Gastrocnemius medialis (tissue), 4 donors: ENCODE measurements at regions not wholly inside any gene's neighbourhood (a gene's known extent, or its start where the extent isn't known, plus 50 kb on each side); places are given as distances from the start of the nearest gene placed in this dataset.

Experiments
- ATAC-seq, 2 donors: fragments of 150-250 bp; one replicate each; pipeline ENCODE4 v1.9.1; 2016
- DNase-seq, 2 donors: peaks; one replicate each; pipeline ENCODE4 v3.0.0-alpha.2; 2019
- H3K27ac ChIP-seq, 4 donors: fragments of 200-600 bp; sonication (generic); 1 replicate in 1 of 4; 2 replicates in 3 of 4; pipeline ENCODE4 v1.5.1; 2016 to 2018; ENCODE audit warnings: mild to moderate bottlenecking in 2 of 4, moderate library complexity in 1 of 4
- H3K27me3 ChIP-seq, 3 donors: fragments of 200-600 bp; sonication (generic) in 2 of 3; 1 replicate in 1 of 3; 2 replicates in 2 of 3; pipeline versions ENCODE4 v1.5.1 to v1.6.0; 2016 to 2019; ENCODE audit warnings: mild to moderate bottlenecking in 1 of 3, moderate library complexity in 1 of 3
- H3K36me3 ChIP-seq, 2 donors: fragments of 200-600 bp; sonication (generic) in 1 of 2; one replicate each; pipeline ENCODE4 v1.5.1; 2017 to 2018
- H3K4me1 ChIP-seq, 2 donors: fragments of 200-600 bp; sonication (generic) in 1 of 2; one replicate each; pipeline ENCODE4 v1.5.1; 2016 to 2017; ENCODE audit warnings: mild to moderate bottlenecking in 2 of 2
- H3K4me3 ChIP-seq, 4 donors: fragments of 200-600 bp; sonication (generic) in 3 of 4; 1 replicate in 1 of 4; 2 replicates in 3 of 4; pipeline ENCODE4 v1.5.1; 2016 to 2019; ENCODE audit warnings: mild to moderate bottlenecking in 2 of 4
- H3K9me3 ChIP-seq, 3 donors: fragments of 200-600 bp; sonication (generic) in 2 of 3; 1 replicate in 1 of 3; 2 replicates in 2 of 3; pipeline ENCODE4 v1.5.1; 2016 to 2019
- POLR2A ChIP-seq, 2 donors: fragments of 450-650 bp; IDR thresholded peaks; one replicate each; pipeline ENCODE4 v1.6.1; 2017; ENCODE audit warnings: antibody characterized with exemption in 2 of 2, mild to moderate bottlenecking in 2 of 2, moderate library complexity in 2 of 2
- in situ Hi-C, 4 donors: fragments of 200-750 bp; cut with MboI; loops; one replicate each; pipeline versions ENCODE4 v1.15.0 to v1.8.0; 2017; ENCODE audit warnings: low sequenced_read_pairs in 4 of 4
- intact Hi-C: fragments of 100-400 bp; cut with DNase I; formaldehyde crosslinking; loops from one replicate; pipeline ENCODE4 v1.15.1; 2023; ENCODE audit warnings: low total_unique reads
- TF ChIP-seq, protein P1 (sequence below), 5 experiments: fragments of 450-650 bp in 3 of 5; fragments of 200-600 bp in 2 of 5; sonication (generic) in 2 of 5; IDR thresholded peaks in 4 of 5; conservative IDR thresholded peaks in 1 of 5; 1 replicate in 4 of 5; 2 replicates in 1 of 5; pipeline ENCODE4 v1.5.1; 2016 to 2019; ENCODE audit warnings: antibody characterized with exemption in 5 of 5, mild to moderate bottlenecking in 3 of 5, moderate library complexity in 3 of 5

DNA sequence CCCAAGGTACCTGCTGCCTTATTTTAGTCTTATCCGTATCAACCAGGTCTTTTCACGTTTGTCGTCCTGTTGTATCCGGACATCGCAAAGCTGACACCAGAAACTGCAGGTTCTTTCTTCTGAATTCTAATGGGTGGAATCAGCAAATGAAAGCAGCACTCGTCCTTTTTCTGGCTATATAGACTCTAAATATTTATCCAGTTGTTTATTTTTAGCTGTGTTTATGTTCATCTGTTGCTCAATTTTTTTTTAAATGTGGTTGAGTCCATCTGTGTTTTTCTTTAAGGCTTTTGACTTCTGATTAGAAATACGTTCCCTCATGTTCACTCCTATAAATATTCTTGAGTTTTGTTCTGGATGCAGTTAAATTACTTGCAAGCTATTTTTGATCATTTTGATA lies 831.7 kb downstream of the MTRR start:
- no peak for TF ChIP-seq POLR2A (IDR thresholded peaks at IDR 0.05)
- TF ChIP-seq, protein P1, sequence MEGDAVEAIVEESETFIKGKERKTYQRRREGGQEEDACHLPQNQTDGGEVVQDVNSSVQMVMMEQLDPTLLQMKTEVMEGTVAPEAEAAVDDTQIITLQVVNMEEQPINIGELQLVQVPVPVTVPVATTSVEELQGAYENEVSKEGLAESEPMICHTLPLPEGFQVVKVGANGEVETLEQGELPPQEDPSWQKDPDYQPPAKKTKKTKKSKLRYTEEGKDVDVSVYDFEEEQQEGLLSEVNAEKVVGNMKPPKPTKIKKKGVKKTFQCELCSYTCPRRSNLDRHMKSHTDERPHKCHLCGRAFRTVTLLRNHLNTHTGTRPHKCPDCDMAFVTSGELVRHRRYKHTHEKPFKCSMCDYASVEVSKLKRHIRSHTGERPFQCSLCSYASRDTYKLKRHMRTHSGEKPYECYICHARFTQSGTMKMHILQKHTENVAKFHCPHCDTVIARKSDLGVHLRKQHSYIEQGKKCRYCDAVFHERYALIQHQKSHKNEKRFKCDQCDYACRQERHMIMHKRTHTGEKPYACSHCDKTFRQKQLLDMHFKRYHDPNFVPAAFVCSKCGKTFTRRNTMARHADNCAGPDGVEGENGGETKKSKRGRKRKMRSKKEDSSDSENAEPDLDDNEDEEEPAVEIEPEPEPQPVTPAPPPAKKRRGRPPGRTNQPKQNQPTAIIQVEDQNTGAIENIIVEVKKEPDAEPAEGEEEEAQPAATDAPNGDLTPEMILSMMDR (IDR thresholded peaks at IDR 0.05 in 4 of 5, conservative IDR thresholded peaks at IDR 0.05 in 1 of 5), result no peak
- Histone ChIP-seq H3K4me1 (no peaks in the 10 kb centered on the region), H3K27ac (no peak overlapping the region), H3K9me3 (no peaks in the 10 kb centered on the region), H3K27me3 (no peaks in the 10 kb centered on the region), H3K4me3 (no peak overlapping the region), H3K36me3 (no peaks in the 10 kb centered on the region)
- intact Hi-C loops (no loop called here), in situ Hi-C loops (no loop called here)
- no peak for ATAC-seq
- no peak for DNase-seq

DNA sequence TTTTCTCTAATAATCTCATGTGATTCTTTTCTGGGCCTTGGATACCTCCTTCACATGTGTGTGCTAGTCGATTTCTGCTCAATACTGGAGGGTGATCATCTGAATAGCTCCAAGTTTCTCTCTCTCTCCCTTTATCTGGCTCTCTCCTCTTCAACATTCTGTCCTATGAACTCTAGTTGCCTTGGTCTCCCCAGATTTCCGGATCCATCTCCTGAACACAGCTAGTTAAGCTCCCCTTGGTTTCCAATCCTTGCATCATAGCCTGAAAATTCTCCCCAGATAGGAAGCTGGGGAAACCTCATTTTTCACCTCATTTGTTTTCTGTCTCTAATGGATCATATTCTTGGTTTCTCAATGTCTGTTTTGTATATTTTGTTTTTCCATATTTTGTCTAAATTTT lies 832.3 kb downstream of the MTRR start:
- in situ Hi-C loops (no loop called here), intact Hi-C loops (no loop called here)
- H3K27ac ChIP-seq, result no peak overlapping the region
- no peaks in the 10 kb centered on the region for H3K27me3 ChIP-seq
- H3K36me3 ChIP-seq, result no peaks in the 10 kb centered on the region
- DNase-seq, result no peak
- no peaks in the 10 kb centered on the region for H3K9me3 ChIP-seq
- H3K4me3 ChIP-seq, result no peak overlapping the region
- no peaks in the 10 kb centered on the region for H3K4me1 ChIP-seq
- ATAC-seq, result no peak
- TF ChIP-seq, protein P1 (IDR thresholded peaks at IDR 0.05 in 4 of 5, conservative IDR thresholded peaks at IDR 0.05 in 1 of 5), result no peak

DNA sequence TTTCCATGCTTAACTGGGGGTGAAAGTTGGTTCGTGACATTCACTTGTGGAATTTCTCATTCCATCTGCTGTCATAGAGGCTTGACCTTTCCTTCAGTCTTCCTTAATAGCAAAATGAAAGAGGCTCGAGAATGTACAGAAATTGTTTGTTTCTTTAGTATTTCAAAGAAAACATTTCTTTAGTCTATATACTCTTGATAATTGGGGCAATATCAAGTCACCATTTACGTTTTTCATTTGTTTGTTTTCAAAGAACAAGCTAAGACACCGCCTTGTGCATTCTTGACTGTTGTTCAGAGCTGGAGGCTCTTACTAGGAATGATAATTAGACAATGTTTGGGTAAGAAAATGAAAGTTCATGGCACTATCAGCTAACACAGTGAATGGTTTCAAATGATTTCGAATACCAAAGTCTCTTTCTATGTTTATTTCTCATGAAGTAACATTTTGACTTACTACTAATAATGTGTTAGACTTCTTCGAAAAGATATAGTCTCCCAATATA lies 835.4 kb downstream of the SEMA5A start:
- TF ChIP-seq, protein P1 (IDR thresholded peaks at IDR 0.05 in 4 of 5, conservative IDR thresholded peaks at IDR 0.05 in 1 of 5), result no peak
- TF ChIP-seq POLR2A (IDR thresholded peaks at IDR 0.05), result no peak
- no peaks in the 10 kb centered on the region for H3K27me3 ChIP-seq
- no peak overlapping the region for H3K4me3 ChIP-seq
- intact Hi-C loops (no loop called here), in situ Hi-C loops (no loop called here)
- H3K27ac ChIP-seq, result no peak overlapping the region
- H3K9me3 ChIP-seq, result no peaks in the 10 kb centered on the region
- no peaks in the 10 kb centered on the region for H3K4me1 ChIP-seq
- ATAC-seq, result no peak
- H3K36me3 ChIP-seq, result no peaks in the 10 kb centered on the region
- no peak for DNase-seq

DNA sequence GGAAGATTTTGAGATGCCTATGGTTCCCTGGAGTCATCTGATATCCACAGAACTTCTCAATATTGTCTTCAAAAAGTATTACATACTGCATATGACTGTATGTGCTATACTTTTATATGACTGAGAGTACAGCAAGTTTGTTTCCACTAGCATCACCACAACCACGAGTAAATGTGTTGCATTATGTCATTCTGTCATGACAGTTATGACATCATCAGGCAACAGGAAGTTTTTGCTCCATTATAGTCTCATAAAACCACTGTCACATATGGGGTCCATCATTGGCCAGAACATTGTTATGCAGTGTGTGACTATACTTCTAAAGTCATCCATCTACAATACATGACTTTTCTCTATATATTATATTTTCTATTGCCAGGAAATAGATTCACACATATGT lies 831.7 kb downstream of the SEMA5A start:
- no peaks in the 10 kb centered on the region for H3K9me3 ChIP-seq
- no peaks in the 10 kb centered on the region for H3K36me3 ChIP-seq
- TF ChIP-seq, protein P1 (IDR thresholded peaks at IDR 0.05 in 4 of 5, conservative IDR thresholded peaks at IDR 0.05 in 1 of 5), result no peak
- TF ChIP-seq POLR2A (IDR thresholded peaks at IDR 0.05), result no peak
- no peaks in the 10 kb centered on the region for H3K4me1 ChIP-seq
- no peak overlapping the region for H3K27ac ChIP-seq
- no peak for ATAC-seq
- no peak for DNase-seq
- H3K27me3 ChIP-seq, result no peaks in the 10 kb centered on the region
- no peak overlapping the region for H3K4me3 ChIP-seq
- in situ Hi-C loops, result no loop called here
- intact Hi-C loops, result no loop called here

DNA sequence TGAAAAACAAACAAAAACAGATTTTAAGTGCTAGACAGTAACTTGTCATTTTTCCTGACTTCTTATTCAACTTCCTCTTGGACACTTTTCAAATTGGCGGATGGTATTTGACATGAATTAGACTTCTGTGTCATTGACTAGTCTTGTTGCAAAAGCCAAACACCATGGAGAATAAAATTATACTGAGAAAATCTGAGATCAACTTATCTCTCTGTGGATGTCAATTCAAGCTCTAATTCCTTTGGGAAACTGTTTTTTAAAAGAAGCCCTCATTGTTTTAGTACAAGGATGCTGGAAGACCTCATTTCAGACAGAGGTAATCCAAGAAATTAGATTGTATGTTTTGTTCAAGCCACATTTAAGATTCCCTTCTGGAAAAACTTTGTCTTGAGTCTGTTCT lies 831.0 kb downstream of the SEMA5A start:
- H3K4me1 ChIP-seq, result no peaks in the 10 kb centered on the region
- in situ Hi-C loops, result no loop called here
- H3K27ac ChIP-seq, result no peak overlapping the region
- H3K9me3 ChIP-seq, result no peaks in the 10 kb centered on the region
- H3K27me3 ChIP-seq, result no peaks in the 10 kb centered on the region
- intact Hi-C loops, result no loop called here
- no peak overlapping the region for H3K4me3 ChIP-seq
- ATAC-seq, result no peak
- no peaks in the 10 kb centered on the region for H3K36me3 ChIP-seq
- DNase-seq, result no peak
- no peak for TF ChIP-seq POLR2A (IDR thresholded peaks at IDR 0.05)
- TF ChIP-seq, protein P1 (IDR thresholded peaks at IDR 0.05 in 4 of 5, conservative IDR thresholded peaks at IDR 0.05 in 1 of 5), result no peak
